ENCODE measurements at regions not wholly inside any gene's neighbourhood (a gene's known extent, or its start where the extent isn't known, plus 50 kb on each side); places are given as distances from the start of the nearest gene placed in this dataset.

DNA sequence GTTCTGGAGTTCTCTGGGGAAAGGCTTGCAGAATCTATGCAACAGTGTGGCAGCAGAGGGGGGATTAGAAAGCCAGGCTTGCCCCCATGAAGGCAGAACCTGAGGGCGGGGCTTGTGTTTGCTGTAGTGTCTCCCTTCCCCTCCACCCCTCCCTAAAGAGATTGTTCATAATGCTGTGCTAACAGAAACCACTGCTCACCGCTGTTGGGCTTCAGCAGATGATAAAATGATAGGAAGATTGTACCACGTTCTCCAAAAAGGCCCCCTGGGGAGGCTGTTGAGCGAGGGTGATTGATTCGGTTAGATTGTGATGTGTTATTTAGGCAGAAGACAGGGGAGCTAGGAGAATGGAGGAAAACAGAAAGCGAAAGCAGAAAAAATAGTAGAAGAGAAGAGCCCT lies 215.2 kb upstream of the NCAM1 start:
- peaks cover 0 to 16% of the 10 kb centered on the region in 2 experiments for H3K27me3 ChIP-seq (ENCODE audit: control insufficient read depth in 1 of 2, insufficient read depth in 2 of 2, low read length in 2 of 2)
- H3K27ac ChIP-seq (ENCODE audit: low read depth in 1 of 2, low read length in 2 of 2): no peak overlapping the region
- H3K4me3 Mint-ChIP-seq: no peak overlapping the region
- H3K4me1 ChIP-seq (ENCODE audit: insufficient read depth, low read length): no peaks in the 10 kb centered on the region
- ATAC-seq (ENCODE audit: poor library complexity) (no peak), DNase-seq (no peak)
- ChIA-PET POLR2A (no interaction called here), CTCF (no interaction called here)
- no peaks in the 10 kb centered on the region for H3K9me3 Mint-ChIP-seq
- no peak overlapping the region for H3K27ac Mint-ChIP-seq
- TF ChIP-seq, protein P1, sequence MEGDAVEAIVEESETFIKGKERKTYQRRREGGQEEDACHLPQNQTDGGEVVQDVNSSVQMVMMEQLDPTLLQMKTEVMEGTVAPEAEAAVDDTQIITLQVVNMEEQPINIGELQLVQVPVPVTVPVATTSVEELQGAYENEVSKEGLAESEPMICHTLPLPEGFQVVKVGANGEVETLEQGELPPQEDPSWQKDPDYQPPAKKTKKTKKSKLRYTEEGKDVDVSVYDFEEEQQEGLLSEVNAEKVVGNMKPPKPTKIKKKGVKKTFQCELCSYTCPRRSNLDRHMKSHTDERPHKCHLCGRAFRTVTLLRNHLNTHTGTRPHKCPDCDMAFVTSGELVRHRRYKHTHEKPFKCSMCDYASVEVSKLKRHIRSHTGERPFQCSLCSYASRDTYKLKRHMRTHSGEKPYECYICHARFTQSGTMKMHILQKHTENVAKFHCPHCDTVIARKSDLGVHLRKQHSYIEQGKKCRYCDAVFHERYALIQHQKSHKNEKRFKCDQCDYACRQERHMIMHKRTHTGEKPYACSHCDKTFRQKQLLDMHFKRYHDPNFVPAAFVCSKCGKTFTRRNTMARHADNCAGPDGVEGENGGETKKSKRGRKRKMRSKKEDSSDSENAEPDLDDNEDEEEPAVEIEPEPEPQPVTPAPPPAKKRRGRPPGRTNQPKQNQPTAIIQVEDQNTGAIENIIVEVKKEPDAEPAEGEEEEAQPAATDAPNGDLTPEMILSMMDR (IDR thresholded peaks at IDR 0.05): no peak
- no peaks in the 10 kb centered on the region for H3K9me3 ChIP-seq (ENCODE audit: control insufficient read depth in 1 of 2, insufficient read depth in 1 of 2, low read length in 2 of 2)
- peaks cover 26% of the 10 kb centered on the region for H3K27me3 Mint-ChIP-seq
- intact Hi-C loops (cut with DNase I, micrococcal nuclease): no loop called here
- H3K4me3 ChIP-seq (ENCODE audit: low read length): no peak overlapping the region
- no peaks in the 10 kb centered on the region for H3K4me1 Mint-ChIP-seq (ENCODE audit: low read depth)
- no peaks in the 10 kb centered on the region for H3K36me3 ChIP-seq (ENCODE audit: insufficient read depth, low read length)
- H3K36me3 Mint-ChIP-seq (ENCODE audit: low read depth): no peaks in the 10 kb centered on the region

DNA sequence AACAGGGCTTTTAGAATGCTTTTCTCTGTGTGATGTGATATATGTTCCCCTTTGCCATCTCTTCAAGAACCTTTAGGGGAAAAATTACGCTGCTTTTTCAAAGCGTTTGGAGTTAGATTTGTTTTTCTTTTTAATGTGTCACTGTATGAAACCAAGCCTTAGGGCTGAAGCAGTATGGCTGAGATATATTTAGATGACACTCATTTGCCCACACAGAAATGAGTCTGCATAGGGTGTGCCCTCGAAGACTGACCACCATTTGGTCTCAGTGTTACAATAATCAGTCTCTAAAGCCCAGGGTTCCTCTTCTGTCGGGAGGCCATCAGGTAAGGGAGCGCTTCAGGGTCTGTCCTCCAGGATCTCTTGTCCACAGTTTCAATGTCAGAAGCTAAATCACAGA lies 213.0 kb upstream of the NCAM1 start:
- Mint-ChIP-seq H3K27me3 (peaks cover 20% of the 10 kb centered on the region), H3K4me1 (ENCODE audit: low read depth) (no peaks in the 10 kb centered on the region), H3K36me3 (ENCODE audit: low read depth) (no peaks in the 10 kb centered on the region), H3K27ac (no peak overlapping the region), H3K4me3 (no peak overlapping the region), H3K9me3 (no peaks in the 10 kb centered on the region)
- TF ChIP-seq, protein P1 (IDR thresholded peaks at IDR 0.05): no peak
- peaks cover 0 to 4% of the 10 kb centered on the region in 2 experiments for H3K9me3 ChIP-seq (ENCODE audit: control insufficient read depth in 1 of 2, insufficient read depth in 1 of 2, low read length in 2 of 2)
- no peak overlapping the region for H3K4me3 ChIP-seq (ENCODE audit: low read length)
- no peaks in the 10 kb centered on the region for H3K4me1 ChIP-seq (ENCODE audit: insufficient read depth, low read length)
- DNase-seq (no peak), ATAC-seq (ENCODE audit: poor library complexity) (no peak)
- no peak overlapping the region for H3K27ac ChIP-seq (ENCODE audit: low read depth in 1 of 2, low read length in 2 of 2)
- ChIA-PET POLR2A (no interaction called here), CTCF (no interaction called here)
- H3K27me3 ChIP-seq (ENCODE audit: control insufficient read depth in 1 of 2, insufficient read depth in 2 of 2, low read length in 2 of 2): peaks cover 0 to 13% of the 10 kb centered on the region in 2 experiments
- H3K36me3 ChIP-seq (ENCODE audit: insufficient read depth, low read length): no peaks in the 10 kb centered on the region
- intact Hi-C loops (cut with DNase I, micrococcal nuclease): no loop called here

DNA sequence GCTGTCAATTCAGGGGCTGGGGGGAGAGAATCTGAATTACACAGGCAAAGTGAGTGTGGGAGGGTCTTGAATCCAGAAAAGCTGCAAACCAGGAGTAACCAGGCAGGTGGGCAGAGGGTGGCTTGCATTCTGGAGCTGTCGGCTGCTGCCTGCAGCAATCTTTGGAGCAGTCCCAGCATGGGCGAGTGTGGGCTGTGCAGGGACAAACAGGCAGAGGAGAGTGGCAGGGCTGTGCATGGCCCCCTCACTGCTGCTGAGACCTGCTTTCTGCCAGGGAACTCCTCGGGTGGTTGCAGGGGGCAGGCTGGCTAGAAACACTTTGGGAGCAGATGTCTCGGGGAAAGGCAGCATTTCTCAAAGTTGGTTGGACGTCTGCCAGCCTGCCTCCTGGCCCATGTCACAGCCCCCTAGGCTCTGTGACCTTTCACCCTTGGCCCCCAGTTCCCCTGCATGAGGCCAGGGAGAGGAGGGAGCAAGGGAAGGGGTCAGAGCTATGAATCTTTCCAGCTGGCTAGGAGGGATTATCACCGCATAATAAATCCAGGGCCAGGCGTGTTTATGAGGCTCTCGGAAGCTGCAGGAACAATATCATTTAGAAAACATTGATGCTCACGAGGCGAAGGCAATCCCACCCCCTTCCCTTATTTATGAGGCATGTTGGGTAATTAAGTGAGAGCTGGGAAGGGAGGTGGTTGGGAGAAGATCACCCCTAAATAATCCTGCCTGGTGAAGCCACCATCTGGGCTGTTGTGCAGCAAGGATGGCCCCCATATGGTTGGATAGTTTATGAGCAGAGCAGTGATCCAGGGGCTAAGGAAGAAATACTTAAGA lies 212.3 kb upstream of the NCAM1 start:
- Histone ChIP-seq H3K36me3 (ENCODE audit: insufficient read depth, low read length) (no peaks in the 10 kb centered on the region), H3K9me3 (ENCODE audit: control insufficient read depth in 1 of 2, insufficient read depth in 1 of 2, low read length in 2 of 2) (peaks cover 0 to 4% of the 10 kb centered on the region in 2 experiments), H3K27me3 (ENCODE audit: control insufficient read depth in 1 of 2, insufficient read depth in 2 of 2, low read length in 2 of 2) (peaks cover 0 to 13% of the 10 kb centered on the region in 2 experiments), H3K4me1 (ENCODE audit: insufficient read depth, low read length) (no peaks in the 10 kb centered on the region), H3K4me3 (ENCODE audit: low read length) (no peak overlapping the region), H3K27ac (ENCODE audit: low read depth in 1 of 2, low read length in 2 of 2) (no peak overlapping the region)
- intact Hi-C loops (cut with DNase I, micrococcal nuclease): no loop called here
- H3K27me3 Mint-ChIP-seq: peaks cover 20% of the 10 kb centered on the region
- no peak overlapping the region for H3K27ac Mint-ChIP-seq
- H3K36me3 Mint-ChIP-seq (ENCODE audit: low read depth): no peaks in the 10 kb centered on the region
- ATAC-seq (ENCODE audit: poor library complexity) (no peak), DNase-seq (no peak)
- ChIA-PET POLR2A (no interaction called here), CTCF (no interaction called here)
- TF ChIP-seq, protein P1 (IDR thresholded peaks at IDR 0.05): no peak
- H3K4me1 Mint-ChIP-seq (ENCODE audit: low read depth): no peaks in the 10 kb centered on the region
- H3K9me3 Mint-ChIP-seq: no peaks in the 10 kb centered on the region
- no peak overlapping the region for H3K4me3 Mint-ChIP-seq

Data from CD4-positive, alpha-beta T cell (primary cell).